HCT116 (cell line): ENCODE measurements at regions not wholly inside any gene's neighbourhood (a gene's known extent, or its start where the extent isn't known, plus 50 kb on each side); places are given as distances from the start of the nearest gene placed in this dataset.

Source experiments
- ATAC-seq: fragments of 200-7000 bp; cut with Tn5 transposase; 2 replicates; pipeline ENCODE4 v1.9.1; 2020; ENCODE audit warnings: mild to moderate bottlenecking, moderate library complexity
- BruUV-seq: library from RNA; stranded (reverse); fragments of 400-500 nt; replicated peaks from 2 replicates; lab custom pipeline; 2021; lab: Mats Ljungman, UMichigan
- CTCF ChIA-PET: fragments of 300-600 bp; sonication (Branson Sonifier 250); formaldehyde crosslinking; loops from one replicate; lab custom pipeline; 2021; ENCODE audit warnings: antibody characterized with exemption; lab: Charles Lee
- POLR2A ChIA-PET: fragments of 300-600, 350-600 bp; sonication (Branson Sonifier 250); formaldehyde crosslinking; loops from one replicate; lab custom pipeline; 2021; ENCODE audit warnings: antibody characterized with exemption; lab: Charles Lee
- RAD21 ChIA-PET, 2 experiments: fragments of 300-600 bp; sonication (Branson Sonifier 250); formaldehyde crosslinking; loops; one replicate each; lab custom pipeline; 2023; ENCODE audit warnings: low total read pairs in 2 of 2; ENCODE audit not compliant: uncharacterized antibody in 2 of 2, unreplicated experiment in 2 of 2, low non-redundant PET in 1 of 2; lab: Charles Lee
- DNase-seq: peaks from one replicate; pipeline ENCODE4 v3.0.0-alpha.2; 2010; ENCODE audit warnings: low read depth, low spot score
- H2AFZ ChIP-seq: fragments of 200-600 bp; shearing (Covaris generic), sonication (generic); 2 replicates; pipeline ENCODE4 v1.6.1; 2017; ENCODE audit warnings: low read depth, mixed run types, mixed read lengths, antibody characterized with exemption, low read length; ENCODE audit not compliant: poor library complexity, severe bottlenecking
- H3K27ac ChIP-seq: 2 replicates; pipeline ENCODE4 v1.5.1; 2012; ENCODE audit warnings: low read depth, low read length
- H3K27me3 ChIP-seq: fragments of 200-600 bp; sonication (generic); 2 replicates; pipeline ENCODE4 v1.6.1; 2016; ENCODE audit warnings: mixed run types, low read length, mixed read lengths; ENCODE audit not compliant: insufficient read depth
- H3K36me3 ChIP-seq, 2 experiments: fragments of 200-500 bp in 1 of 2; fragments of 200-600 bp in 1 of 2; sonication (Bioruptor generic) in 1 of 2; sonication (generic) in 1 of 2; 2 replicates each; pipeline versions ENCODE4 v1.5.1 to v1.6.1; 2014 to 2016; ENCODE audit warnings: low read length in 2 of 2, inconsistent platforms in 1 of 2, mixed read lengths in 1 of 2, mixed run types in 1 of 2; ENCODE audit not compliant: insufficient read depth in 2 of 2, control insufficient read depth in 1 of 2
- H3K4me1 ChIP-seq, 2 experiments: fragments of 200-600 bp in 1 of 2; sonication (generic) in 1 of 2; 2 replicates each; pipeline versions ENCODE4 v1.5.1 to v1.6.1; 2012 to 2017; ENCODE audit warnings: low read length in 2 of 2, inconsistent platforms in 1 of 2, mild to moderate bottlenecking in 1 of 2, mixed read lengths in 1 of 2, mixed run types in 1 of 2, moderate library complexity in 1 of 2; ENCODE audit not compliant: insufficient read depth in 2 of 2, control insufficient read depth in 1 of 2
- H3K4me2 ChIP-seq: fragments of 200-600 bp; sonication (generic); 2 replicates; pipeline ENCODE4 v1.6.1; 2017; ENCODE audit warnings: mixed run types, low read length, mixed read lengths
- H3K4me3 ChIP-seq, 2 experiments: fragments of 200-600 bp in 1 of 2; sonication (generic) in 1 of 2; replicated peaks in 1 of 2; 2 replicates each; pipeline ENCODE4 v1.5.1; 2011 to 2016; ENCODE audit warnings: low read length in 2 of 2, control low read depth in 1 of 2, low read depth in 1 of 2, mild to moderate bottlenecking in 1 of 2, mixed read lengths in 1 of 2, mixed run types in 1 of 2
- H3K79me2 ChIP-seq: fragments of 200-600 bp; sonication (generic); 2 replicates; pipeline ENCODE4 v1.6.1; 2017; ENCODE audit warnings: mild to moderate bottlenecking, mixed run types, low read length, moderate library complexity, mixed read lengths; ENCODE audit not compliant: insufficient read depth
- H3K9ac ChIP-seq: fragments of 200-600 bp; sonication (generic); 2 replicates; pipeline ENCODE4 v1.6.1; 2016; ENCODE audit warnings: low read length, mixed read lengths
- H3K9me2 ChIP-seq: fragments of 200-600 bp; sonication (generic), shearing (Covaris generic); 2 replicates; pipeline ENCODE4 v1.6.1; 2017; ENCODE audit warnings: mixed run types, mild to moderate bottlenecking, moderate library complexity; ENCODE audit not compliant: insufficient read depth
- H3K9me3 ChIP-seq, 2 experiments: fragments of 200-500 bp in 1 of 2; fragments of 200-600 bp in 1 of 2; sonication (Bioruptor generic) in 1 of 2; sonication (generic) in 1 of 2; 2 replicates each; pipeline ENCODE4 v1.6.1; 2014 to 2017; ENCODE audit warnings: low read length in 2 of 2, mixed read lengths in 2 of 2, inconsistent platforms in 1 of 2, low read depth in 1 of 2, mild to moderate bottlenecking in 1 of 2, mixed run types in 1 of 2, moderate library complexity in 1 of 2; ENCODE audit not compliant: control insufficient read depth in 1 of 2, insufficient read depth in 1 of 2
- H4K20me1 ChIP-seq: fragments of 200-600 bp; sonication (generic), shearing (Covaris generic); 2 replicates; pipeline ENCODE4 v1.6.1; 2017; ENCODE audit warnings: mixed run types, mild to moderate bottlenecking, moderate library complexity; ENCODE audit not compliant: insufficient read depth
- CTCF ChIP-seq, 3 experiments: fragments of 200-600 bp in 1 of 3; sonication (generic) in 1 of 3; IDR thresholded peaks in 2 of 3; conservative IDR thresholded peaks in 1 of 3; 2 replicates each; pipeline ENCODE4 v1.5.1; 2012 to 2017; ENCODE audit warnings: low read depth in 2 of 3, low read length in 2 of 3, antibody characterized with exemption in 1 of 3, borderline replicate concordance in 1 of 3, control low read depth in 1 of 3, mild to moderate bottlenecking in 1 of 3, mixed read lengths in 1 of 3, mixed run types in 1 of 3, moderate library complexity in 1 of 3; ENCODE audit not compliant: insufficient read depth in 1 of 3
- ELF1 ChIP-seq: IDR thresholded peaks from 2 replicates; pipeline ENCODE4 v1.6.1; 2012; ENCODE audit warnings: low read depth, borderline replicate concordance
- EZH2 ChIP-seq: fragments of 200-600 bp; sonication (generic); IDR thresholded peaks from 2 replicates; pipeline ENCODE4 v1.6.1; 2017; ENCODE audit warnings: antibody characterized with exemption, mixed run types
- EZH2phosphoT487 ChIP-seq: fragments of 200-600 bp; IDR thresholded peaks from 2 replicates; pipeline ENCODE4 v1.6.1; 2018; ENCODE audit warnings: antibody characterized with exemption, borderline replicate concordance
- JUND ChIP-seq: IDR thresholded peaks from 2 replicates; pipeline ENCODE4 v1.6.1; 2012
- MAX ChIP-seq: IDR thresholded peaks from 2 replicates; pipeline ENCODE4 v1.6.1; 2012
- POLR2A ChIP-seq: IDR thresholded peaks from 2 replicates; pipeline ENCODE4 v1.7.0; 2011; ENCODE audit warnings: borderline replicate concordance; ENCODE audit not compliant: insufficient read depth, insufficient read length; ENCODE audit errors: extremely low read depth
- POLR2AphosphoS5 ChIP-seq: IDR thresholded peaks from 2 replicates; pipeline ENCODE4 v1.6.1; 2011; ENCODE audit warnings: mild to moderate bottlenecking, low read depth, low read length, moderate library complexity
- SIN3A ChIP-seq: IDR thresholded peaks from 2 replicates; pipeline ENCODE4 v1.6.1; 2012; ENCODE audit warnings: low read depth
- SP1 ChIP-seq: IDR thresholded peaks from 2 replicates; pipeline ENCODE4 v1.6.1; 2012; ENCODE audit warnings: low read depth
- YY1 ChIP-seq: IDR thresholded peaks from 2 replicates; pipeline ENCODE4 v1.6.1; 2011; ENCODE audit warnings: low read length, low read depth, moderate library complexity, mild to moderate bottlenecking; ENCODE audit not compliant: insufficient replicate concordance; ENCODE audit errors: extremely low read depth
- ZBTB33 ChIP-seq: IDR thresholded peaks from 2 replicates; pipeline ENCODE4 v1.6.1; 2011; ENCODE audit warnings: mild to moderate bottlenecking, low read length, moderate library complexity; ENCODE audit not compliant: insufficient replicate concordance; ENCODE audit errors: extremely low read depth
- ZFX ChIP-seq: fragments of 450-650 bp; IDR thresholded peaks from 2 replicates; pipeline ENCODE4 v1.6.1; 2017
- ZNF274 ChIP-seq: fragments of 200-500 bp; sonication (Bioruptor generic); IDR thresholded peaks from 2 replicates; pipeline ENCODE4 v1.6.1; 2014; ENCODE audit warnings: mild to moderate bottlenecking, low read depth, low read length, inconsistent platforms
- intact Hi-C: fragments of 100-400 bp; cut with micrococcal nuclease; formaldehyde crosslinking; loops from 2 replicates; pipeline ENCODE4 v1.10.0; 2022

- BruUV-seq, result no TSS peak
- H3K27ac ChIP-seq, result no peak overlapping the region
- POLR2A ChIA-PET, result no interaction called here
- CTCF ChIA-PET, result interaction anchor here (1.3 to 2.4 kb wide), 2 partner anchors 10 to 208 kb away, joined by 3 to 16 read pairs; no protein-coding TSS in a partner anchor
- no peaks in the 10 kb centered on the region for H4K20me1 ChIP-seq
- TF ChIP-seq YY1 (no peak), ZBTB33 (no peak), SIN3A (no peak), ELF1 (no peak), POLR2A (no peak), SP1 (no peak), EZH2phosphoT487 (no peak), CTCF (IDR thresholded peaks at IDR 0.05 in 2 of 3, conservative IDR thresholded peaks at IDR 0.05 in 1 of 3; ENCODE audit: borderline replicate concordance in 1 of 3, insufficient read depth in 1 of 3, low read depth in 2 of 3, low read length in 2 of 3) (no peak), ZFX (no peak), EZH2 (no peak), MAX (no peak), POLR2AphosphoS5 (no peak), ZNF274 (no peak), JUND (no peak)
- no peaks in the 10 kb centered on the region for H3K9me3 ChIP-seq
- no peak overlapping the region for H3K4me2 ChIP-seq
- H3K79me2 ChIP-seq, result no peaks in the 10 kb centered on the region
- H3K4me1 ChIP-seq, result no peaks in the 10 kb centered on the region
- DNase-seq (no peak), ATAC-seq (no peak)
- no peaks in the 10 kb centered on the region for H3K9me2 ChIP-seq
- intact Hi-C loops, result loop anchor here (10.0 kb wide), 1 partner anchor 207 kb away; no protein-coding TSS in a partner anchor
- RAD21 ChIA-PET, result no interaction called here
- no peak overlapping the region for H2AFZ ChIP-seq
- no peak overlapping the region for H3K9ac ChIP-seq
- H3K27me3 ChIP-seq, result no peaks in the 10 kb centered on the region
- H3K36me3 ChIP-seq, result no peaks in the 10 kb centered on the region
- no peak overlapping the region for H3K4me3 ChIP-seq
Measured at GRCh38 chr11:31967404-31968130, 123.3 kb upstream of the RCN1 start.
